COLO668 (cell line): ENCODE measurements at regions not wholly inside any gene's neighbourhood (a gene's known extent, or its start where the extent isn't known, plus 50 kb on each side); places are given as distances from the start of the nearest gene placed in this dataset.
"Not testable (repeated sequence)": the region's sequence is repeated elsewhere in the genome, so short reads cannot be mapped to it uniquely, and the experiment has no call there.

Source experiments
- DNase-seq: peaks from one replicate; lab custom pipeline; 2025; ENCODE audit not compliant: unreplicated experiment; lab: John Stamatoyannopoulos, UW

GRCh38 chr10:33712825-33713224 is 378.4 kb upstream of the NRP1 start:
- DNase-seq = no peak

- DNase-seq = no peak
These were observed 375.5 kb upstream of the NRP1 start for GRCh38 chr10:33710006-33710405.

GRCh38 chr10:33709008-33709753 is 374.7 kb upstream of the NRP1 start:
- DNase-seq = no peak

GRCh38 chr10:33708561-33708960 is 374.1 kb upstream of the NRP1 start:
- DNase-seq = no peak

GRCh38 chr10:33706746-33707145 is 372.3 kb upstream of the NRP1 start:
- no peak for DNase-seq

GRCh38 chr10:33706191-33706590 is 371.7 kb upstream of the NRP1 start:
- no peak for DNase-seq

GRCh38 chr10:33704214-33704830 is 369.9 kb upstream of the NRP1 start:
- DNase-seq = no peak

- no peak for DNase-seq
These were observed 369.2 kb upstream of the NRP1 start for GRCh38 chr10:33703501-33704213.

GRCh38 chr10:33698033-33698432 is 363.6 kb upstream of the NRP1 start:
- DNase-seq = no peak

GRCh38 chr10:33697016-33697415 is 362.5 kb upstream of the NRP1 start:
- DNase-seq = no peak

GRCh38 chr10:33695536-33695935 is 361.1 kb upstream of the NRP1 start:
- no peak for DNase-seq

GRCh38 chr10:33690536-33690935 is 356.1 kb upstream of the NRP1 start:
- DNase-seq = not testable (repeated sequence)

- DNase-seq = no peak
These were observed 354.0 kb upstream of the NRP1 start for GRCh38 chr10:33688506-33688905.

- no peak for DNase-seq
These were observed 349.7 kb upstream of the NRP1 start for GRCh38 chr10:33684211-33684611.

- DNase-seq = no peak
These were observed 347.1 kb upstream of the NRP1 start for GRCh38 chr10:33681595-33681994.

GRCh38 chr10:33680036-33680435 is 345.6 kb upstream of the NRP1 start:
- no peak for DNase-seq

- DNase-seq = no peak
These were observed 342.3 kb upstream of the NRP1 start for GRCh38 chr10:33676606-33677339.

- DNase-seq = no peak
These were observed 340.6 kb upstream of the NRP1 start for GRCh38 chr10:33674986-33675599.

- DNase-seq = no peak
These were observed 340.0 kb upstream of the NRP1 start for GRCh38 chr10:33674491-33674890.

GRCh38 chr10:33673839-33674415 is 339.5 kb upstream of the NRP1 start:
- no peak for DNase-seq

- no peak for DNase-seq
These were observed 335.4 kb upstream of the NRP1 start for GRCh38 chr10:33669904-33670303.
